Thyroid gland (tissue), 4 donors: ENCODE measurements at regions not wholly inside any gene's neighbourhood (a gene's known extent, or its start where the extent isn't known, plus 50 kb on each side); places are given as distances from the start of the nearest gene placed in this dataset.

Source experiments
- CTCF ChIP-seq, 6 experiments: fragments of 200-600 bp in 3 of 6; fragments of 450-650 bp in 3 of 6; sonication (generic) in 3 of 6; IDR thresholded peaks; one replicate each; pipeline ENCODE4 v1.5.1; 2016 to 2019; ENCODE audit warnings: antibody characterized with exemption in 6 of 6, mild to moderate bottlenecking in 2 of 6, inconsistent platforms in 1 of 6, moderate library complexity in 1 of 6
- POLR2A ChIP-seq, 2 donors: fragments of 450-650 bp; IDR thresholded peaks; one replicate each; pipeline ENCODE4 v1.6.1; 2017; ENCODE audit warnings: antibody characterized with exemption in 2 of 2, mild to moderate bottlenecking in 2 of 2, moderate library complexity in 1 of 2

- TF ChIP-seq POLR2A (IDR thresholded peaks at IDR 0.05) (no peak), CTCF (IDR thresholded peaks at IDR 0.05) (no peak)
These were observed 351.4 kb upstream of the CDH4 start for GRCh38 chr20:60900618-60901017.
